Choroid plexus epithelial cell (primary cell): ENCODE measurements at regions not wholly inside any gene's neighbourhood (a gene's known extent, or its start where the extent isn't known, plus 50 kb on each side); places are given as distances from the start of the nearest gene placed in this dataset.

Experiments
- DNase-seq: peaks from one replicate; pipeline ENCODE4 v3.0.0-alpha.2; 2010; ENCODE audit warnings: low read depth
- H3K4me3 ChIP-seq: 2 replicates; pipeline ENCODE4 v1.5.1; 2011; ENCODE audit warnings: low read depth, mild to moderate bottlenecking, control low read depth, low read length, moderate library complexity
- CTCF ChIP-seq: conservative IDR thresholded peaks from 2 replicates; pipeline ENCODE4 v1.5.1; 2011; ENCODE audit warnings: low read depth, mild to moderate bottlenecking, control low read depth, inconsistent platforms, low read length, moderate library complexity

GRCh38 chr7:26531926-26532325, 240.3 kb downstream of the SNX10 start:
- TF ChIP-seq CTCF = no peak
- no peak overlapping the region for H3K4me3 ChIP-seq
- no peak for DNase-seq

GRCh38 chr7:26532471-26532870, 240.8 kb downstream of the SNX10 start:
- H3K4me3 ChIP-seq = no peak overlapping the region
- TF ChIP-seq CTCF = no peak
- no peak for DNase-seq

- no peak for TF ChIP-seq CTCF
- no peak overlapping the region for H3K4me3 ChIP-seq
- DNase-seq = no peak
Measured at GRCh38 chr7:26533217-26533616, 241.6 kb downstream of the SNX10 start.

GRCh38 chr7:26534649-26535482, 243.2 kb downstream of the SNX10 start:
- H3K4me3 ChIP-seq = no peak overlapping the region
- TF ChIP-seq CTCF = no peak
- DNase-seq = no peak

GRCh38 chr7:26535483-26536007, 243.9 kb downstream of the SNX10 start:
- no peak overlapping the region for H3K4me3 ChIP-seq
- no peak for DNase-seq
- no peak for TF ChIP-seq CTCF

GRCh38 chr7:26538216-26538615, 246.6 kb downstream of the SNX10 start:
- TF ChIP-seq CTCF = no peak
- no peak overlapping the region for H3K4me3 ChIP-seq
- DNase-seq = no peak

- no peak overlapping the region for H3K4me3 ChIP-seq
Measured at GRCh38 chr7:26538689-26539088, 247.0 kb downstream of the SNX10 start.

More at GRCh38 chr7:26538689-26539088, 247.0 kb downstream of the SNX10 start:
- TF ChIP-seq CTCF = no peak
- no peak for DNase-seq
